Loucy (cell line): ENCODE measurements at regions not wholly inside any gene's neighbourhood (a gene's known extent, or its start where the extent isn't known, plus 50 kb on each side); places are given as distances from the start of the nearest gene placed in this dataset.

Experiments
- H2AFZ ChIP-seq: fragments of 200-600 bp; sonication (generic); 2 replicates; pipeline ENCODE4 v1.6.0; 2016; ENCODE audit warnings: antibody characterized with exemption, mild to moderate bottlenecking, low read length, moderate library complexity
- H3F3A ChIP-seq: fragments of 200-600 bp; 2 replicates; pipeline ENCODE4 v1.6.0; 2016; ENCODE audit warnings: antibody characterized with exemption, low read depth, mild to moderate bottlenecking
- H3K27me3 ChIP-seq: fragments of 200-600 bp; sonication (generic); 2 replicates; pipeline ENCODE4 v1.6.1; 2014; ENCODE audit warnings: low read length, mild to moderate bottlenecking; ENCODE audit not compliant: insufficient read depth, poor library complexity, severe bottlenecking
- H3K36me3 ChIP-seq: fragments of 200-600 bp; sonication (generic); 2 replicates; pipeline ENCODE4 v1.6.1; 2016; ENCODE audit warnings: low read length; ENCODE audit not compliant: insufficient read depth
- H3K4me1 ChIP-seq: fragments of 200-600 bp; sonication (generic); 2 replicates; pipeline ENCODE4 v1.5.1; 2014; ENCODE audit warnings: low read length, mild to moderate bottlenecking; ENCODE audit not compliant: insufficient read depth, poor library complexity, severe bottlenecking
- H3K4me2 ChIP-seq: fragments of 200-600 bp; sonication (generic); 2 replicates; pipeline ENCODE4 v1.6.0; 2014; ENCODE audit warnings: antibody characterized with exemption, low read length, low read depth, mild to moderate bottlenecking; ENCODE audit not compliant: poor library complexity, severe bottlenecking
- H3K4me3 ChIP-seq: fragments of 200-600 bp; sonication (generic); 2 replicates; pipeline ENCODE4 v1.5.1; 2014; ENCODE audit warnings: low read length, mild to moderate bottlenecking, mixed read lengths; ENCODE audit not compliant: poor library complexity, severe bottlenecking
- H3K79me2 ChIP-seq: fragments of 200-600 bp; sonication (generic); 2 replicates; pipeline ENCODE4 v1.6.1; 2014; ENCODE audit warnings: low read length; ENCODE audit not compliant: insufficient read depth
- H3K9ac ChIP-seq: fragments of 200-600 bp; sonication (generic); 2 replicates; pipeline ENCODE4 v1.6.0; 2014; ENCODE audit warnings: mild to moderate bottlenecking, low read depth, low read length, moderate library complexity; ENCODE audit not compliant: poor library complexity, severe bottlenecking
- H3K9me2 ChIP-seq: fragments of 200-600 bp; sonication (generic); replicated peaks from 2 replicates; pipeline ENCODE4 v1.6.1; 2016; ENCODE audit warnings: low read depth, low read length, mixed read lengths
- H3K9me3 ChIP-seq: fragments of 200-600 bp; sonication (generic); 2 replicates; pipeline ENCODE4 v1.6.1; 2014; ENCODE audit warnings: mild to moderate bottlenecking, antibody characterized with exemption, low read length, low read depth; ENCODE audit not compliant: insufficient read depth
- H4K20me1 ChIP-seq: fragments of 200-600 bp; sonication (generic); 2 replicates; pipeline ENCODE4 v1.6.0; 2014; ENCODE audit warnings: antibody characterized with exemption, low read length, mild to moderate bottlenecking; ENCODE audit not compliant: insufficient read depth, poor library complexity, severe bottlenecking
- EZH2phosphoT487 ChIP-seq: fragments of 200-600 bp; IDR thresholded peaks from 2 replicates; pipeline ENCODE4 v1.6.1; 2018; ENCODE audit warnings: antibody characterized with exemption, mild to moderate bottlenecking, moderate library complexity, borderline replicate concordance
- TF ChIP-seq, protein P1 (sequence below): fragments of 200-600 bp; sonication (generic); conservative IDR thresholded peaks from 2 replicates; pipeline ENCODE4 v1.5.1; 2014; ENCODE audit warnings: mild to moderate bottlenecking, antibody characterized with exemption, low read length

DNA sequence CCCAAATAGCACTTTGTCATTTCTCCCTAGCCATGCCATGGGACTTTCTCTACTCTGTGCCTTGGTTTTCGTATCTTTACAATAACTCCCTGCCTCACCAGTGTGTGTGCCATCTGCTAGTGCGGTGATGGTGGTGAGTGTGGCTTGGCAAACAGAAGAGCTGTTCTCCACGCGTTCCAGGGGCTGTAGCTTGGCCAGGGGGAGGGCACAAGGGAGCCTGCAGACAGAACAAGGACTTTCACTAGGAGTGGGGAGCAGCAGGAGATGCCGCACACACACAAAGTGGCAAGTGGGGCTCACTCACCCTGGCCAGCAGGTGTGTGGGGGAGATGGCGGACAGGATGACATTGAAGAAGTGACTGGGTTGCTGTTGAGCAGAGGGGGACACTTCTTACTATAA lies 196.9 kb downstream of the HAUS1 start:
- H4K20me1 ChIP-seq, result no peaks in the 10 kb centered on the region
- H3K4me2 ChIP-seq, result no peak overlapping the region
- H3K4me3 ChIP-seq, result no peak overlapping the region
- no peaks in the 10 kb centered on the region for H3K36me3 ChIP-seq
- H3K79me2 ChIP-seq, result no peaks in the 10 kb centered on the region
- H3K9ac ChIP-seq, result no peak overlapping the region
- TF ChIP-seq EZH2phosphoT487, result no peak
- TF ChIP-seq, protein P1, sequence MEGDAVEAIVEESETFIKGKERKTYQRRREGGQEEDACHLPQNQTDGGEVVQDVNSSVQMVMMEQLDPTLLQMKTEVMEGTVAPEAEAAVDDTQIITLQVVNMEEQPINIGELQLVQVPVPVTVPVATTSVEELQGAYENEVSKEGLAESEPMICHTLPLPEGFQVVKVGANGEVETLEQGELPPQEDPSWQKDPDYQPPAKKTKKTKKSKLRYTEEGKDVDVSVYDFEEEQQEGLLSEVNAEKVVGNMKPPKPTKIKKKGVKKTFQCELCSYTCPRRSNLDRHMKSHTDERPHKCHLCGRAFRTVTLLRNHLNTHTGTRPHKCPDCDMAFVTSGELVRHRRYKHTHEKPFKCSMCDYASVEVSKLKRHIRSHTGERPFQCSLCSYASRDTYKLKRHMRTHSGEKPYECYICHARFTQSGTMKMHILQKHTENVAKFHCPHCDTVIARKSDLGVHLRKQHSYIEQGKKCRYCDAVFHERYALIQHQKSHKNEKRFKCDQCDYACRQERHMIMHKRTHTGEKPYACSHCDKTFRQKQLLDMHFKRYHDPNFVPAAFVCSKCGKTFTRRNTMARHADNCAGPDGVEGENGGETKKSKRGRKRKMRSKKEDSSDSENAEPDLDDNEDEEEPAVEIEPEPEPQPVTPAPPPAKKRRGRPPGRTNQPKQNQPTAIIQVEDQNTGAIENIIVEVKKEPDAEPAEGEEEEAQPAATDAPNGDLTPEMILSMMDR, result no peak
- H3K27me3 ChIP-seq, result no peaks in the 10 kb centered on the region
- H3K4me1 ChIP-seq, result peaks cover 16% of the 10 kb centered on the region
- 0 out of 2 replicates have a peak, but pooled peaks cover 1% of the 10 kb centered on the region for H3K9me3 ChIP-seq
- no peak overlapping the region for H2AFZ ChIP-seq
- no peaks in the 10 kb centered on the region for H3K9me2 ChIP-seq
- no peaks in the 10 kb centered on the region for H3F3A ChIP-seq

DNA sequence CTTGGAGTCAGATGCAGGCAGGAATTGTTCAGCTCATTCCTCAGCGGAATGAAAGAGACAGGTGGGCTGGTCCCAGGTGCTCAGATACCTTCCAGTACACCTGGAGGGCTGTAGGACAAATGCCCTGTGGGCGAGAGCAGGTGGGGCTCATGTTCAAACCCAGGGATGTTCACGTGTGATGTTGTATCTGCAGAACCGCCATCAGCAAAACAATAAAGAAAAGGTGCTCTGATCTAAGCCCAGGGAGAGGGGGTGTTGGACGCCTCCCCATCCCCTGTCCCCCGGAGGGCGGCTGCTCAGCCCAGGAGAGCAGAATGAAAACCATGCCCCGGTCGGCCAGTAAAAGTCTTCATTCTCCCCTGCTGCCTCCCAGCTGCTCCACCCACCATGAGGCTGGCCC lies 197.4 kb downstream of the HAUS1 start:
- H3K4me2 ChIP-seq, result no peak overlapping the region
- no peak for TF ChIP-seq EZH2phosphoT487
- TF ChIP-seq, protein P1, result no peak

DNA sequence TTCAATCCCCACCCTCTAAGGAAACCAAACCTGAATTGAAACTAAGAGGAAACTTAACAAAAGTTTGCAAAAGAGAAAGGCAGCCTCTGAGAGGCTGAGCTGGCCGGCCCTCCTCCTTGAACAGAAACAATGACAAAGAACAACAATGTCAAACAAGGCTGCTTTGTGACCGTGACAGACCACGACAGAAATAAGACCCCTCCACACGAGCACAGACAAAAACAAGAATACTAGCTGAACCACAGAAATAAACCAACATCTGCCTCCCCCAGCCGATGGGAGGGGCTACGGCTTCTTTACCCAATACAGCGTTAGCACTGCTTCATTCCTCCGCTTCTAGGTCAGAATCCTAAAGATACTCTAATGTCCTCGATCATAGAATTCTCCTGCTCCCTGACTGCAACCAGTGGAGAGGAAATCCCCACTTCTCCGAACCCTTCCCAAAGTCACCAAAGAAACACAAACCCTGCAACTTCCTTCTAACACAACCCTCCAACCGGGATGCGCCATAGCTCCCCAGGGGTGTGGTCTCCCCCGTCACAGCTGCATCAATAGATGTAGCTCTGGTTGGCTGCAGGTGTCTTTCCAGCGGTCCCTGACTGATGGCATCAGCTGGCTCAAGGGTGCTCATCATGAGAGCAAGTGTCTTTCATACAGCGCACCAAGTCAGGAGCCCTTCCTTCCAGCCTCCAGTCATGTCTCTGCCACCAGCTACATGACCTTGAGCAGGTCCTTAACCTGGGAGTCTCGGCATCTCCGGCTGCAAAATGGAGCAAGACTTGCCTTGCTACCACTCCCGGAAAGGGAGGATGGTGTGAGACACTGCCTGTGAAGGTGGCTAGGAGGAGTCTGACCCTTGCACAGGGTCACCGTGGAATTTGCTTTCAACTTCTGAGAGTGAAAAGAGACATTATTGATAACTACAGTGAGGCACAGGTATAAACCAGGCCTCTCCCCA lies 198.6 kb downstream of the HAUS1 start:
- TF ChIP-seq, protein P1, result no peak
- TF ChIP-seq EZH2phosphoT487, result no peak
- no peak overlapping the region for H2AFZ ChIP-seq
- H3K9ac ChIP-seq, result no peak overlapping the region
- H3K9me2 ChIP-seq, result no peaks in the 10 kb centered on the region
- no peaks in the 10 kb centered on the region for H3F3A ChIP-seq
- H3K4me2 ChIP-seq, result no peak overlapping the region
- H3K9me3 ChIP-seq, result 0 out of 2 replicates have a peak, but pooled peaks cover 2% of the 10 kb centered on the region
- H3K4me1 ChIP-seq, result peaks cover 6% of the 10 kb centered on the region
- no peaks in the 10 kb centered on the region for H4K20me1 ChIP-seq
- H3K36me3 ChIP-seq, result no peaks in the 10 kb centered on the region
- H3K4me3 ChIP-seq, result no peak overlapping the region
- no peaks in the 10 kb centered on the region for H3K27me3 ChIP-seq
- no peaks in the 10 kb centered on the region for H3K79me2 ChIP-seq

More for the DNA sequence above, 197.4 kb downstream of the HAUS1 start:
- Histone ChIP-seq H3K4me1 (peaks cover 16% of the 10 kb centered on the region), H3K9me2 (no peaks in the 10 kb centered on the region), H3K79me2 (no peaks in the 10 kb centered on the region), H3K9me3 (0 out of 2 replicates have a peak, but pooled peaks cover 2% of the 10 kb centered on the region), H3K36me3 (no peaks in the 10 kb centered on the region), H3K9ac (no peak overlapping the region), H3K4me3 (no peak overlapping the region), H4K20me1 (no peaks in the 10 kb centered on the region), H3K27me3 (no peaks in the 10 kb centered on the region), H2AFZ (no peak overlapping the region), H3F3A (no peaks in the 10 kb centered on the region)
